HG03575 (cell line): ENCODE measurements at regions not wholly inside any gene's neighbourhood (a gene's known extent, or its start where the extent isn't known, plus 50 kb on each side); places are given as distances from the start of the nearest gene placed in this dataset.
A peak's percentile ranks its signal among the peaks of the same experiment; 100 is the strongest.
"Not testable (repeated sequence)": the region's sequence is repeated elsewhere in the genome, so short reads cannot be mapped to it uniquely, and the experiment has no call there.

Experiments
- ATAC-seq: cut with Tn5 transposase; IDR thresholded peaks from one replicate; pipeline ENCODE4 v1.9.1; 2021; ENCODE audit not compliant: unreplicated experiment, insufficient number of reproducible peaks, low FRiP score; ENCODE audit errors: extremely low read depth

DNA sequence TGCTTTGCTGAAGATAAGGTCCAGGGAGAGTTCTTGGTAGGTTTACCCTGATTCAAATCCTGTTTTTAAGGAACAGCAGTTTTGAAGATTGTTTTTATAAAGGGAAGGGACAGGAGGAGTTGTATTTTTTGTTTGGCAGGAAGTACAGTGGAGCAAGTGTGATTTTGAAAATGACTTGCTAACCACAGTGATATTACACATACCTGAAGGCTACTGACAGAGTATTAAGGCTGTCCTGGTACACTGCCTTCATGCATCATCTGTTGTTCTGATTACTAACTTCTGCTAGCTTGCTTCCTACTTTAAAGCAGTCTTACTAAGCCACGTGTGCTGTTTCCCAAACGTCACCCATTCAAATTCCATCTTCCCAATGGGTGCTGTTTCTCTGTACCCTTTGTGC is 559.5 kb upstream of the SGCD start:
- no peak for ATAC-seq

GRCh38 chr5:155768332-155768731 is 558.6 kb upstream of the SGCD start:
- ATAC-seq = no peak

- ATAC-seq = no peak
Measured at GRCh38 chr5:155772009-155772662, 554.8 kb upstream of the SGCD start.

- no peak for ATAC-seq
Measured at GRCh38 chr5:155773680-155774079, 553.3 kb upstream of the SGCD start.

GRCh38 chr5:155780260-155780659 is 546.7 kb upstream of the SGCD start:
- no peak for ATAC-seq

- ATAC-seq = no peak
Measured at GRCh38 chr5:155783246-155783645, 543.7 kb upstream of the SGCD start.

GRCh38 chr5:155783791-155784190 is 543.2 kb upstream of the SGCD start:
- no peak for ATAC-seq

DNA sequence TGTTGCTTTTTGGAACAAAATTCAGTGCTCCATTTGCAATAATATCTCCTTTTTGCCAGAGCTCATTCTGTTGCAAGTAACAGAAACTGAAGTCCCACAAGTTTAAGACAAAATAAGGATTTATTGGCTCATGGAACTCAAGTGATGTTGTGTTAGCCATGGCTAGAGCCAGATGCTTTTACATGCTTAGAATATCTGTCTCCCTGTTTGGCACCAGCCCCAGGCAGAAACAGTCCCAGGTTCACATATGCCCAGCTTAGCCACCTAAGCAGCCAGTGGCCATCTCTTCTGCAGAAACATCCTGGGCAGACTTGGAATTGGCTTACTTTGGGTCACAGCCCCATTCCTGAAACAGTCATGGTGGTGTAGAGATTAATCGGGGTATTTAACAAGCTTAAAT is 540.9 kb upstream of the SGCD start:
- ATAC-seq = no peak

- no peak for ATAC-seq
Measured at GRCh38 chr5:155792873-155793272, 534.1 kb upstream of the SGCD start.

DNA sequence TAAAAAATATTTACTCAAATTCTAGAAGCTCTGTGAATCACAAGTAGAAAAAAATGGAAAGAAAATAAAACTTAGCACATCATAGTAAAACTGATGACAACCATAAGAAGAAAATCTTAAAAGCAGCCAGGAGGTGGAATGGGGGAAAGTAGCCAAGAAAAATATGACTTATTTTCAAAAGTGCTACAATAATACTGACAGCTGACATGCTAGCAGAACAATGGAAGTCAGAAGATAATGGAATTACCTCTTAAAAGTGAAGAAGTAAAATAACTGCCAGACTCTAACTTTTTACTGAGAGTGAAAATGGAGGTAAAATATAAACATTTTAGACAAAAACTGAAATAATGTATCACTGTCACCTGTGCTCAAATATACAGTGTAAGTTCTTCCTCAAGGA is 532.2 kb upstream of the SGCD start:
- ATAC-seq = no peak

- ATAC-seq = no peak
Measured at GRCh38 chr5:155799308-155799707, 527.7 kb upstream of the SGCD start.

- ATAC-seq = no peak
Measured at GRCh38 chr5:155807884-155808576, 518.9 kb upstream of the SGCD start.

GRCh38 chr5:155815248-155815647 is 511.7 kb upstream of the SGCD start:
- no peak for ATAC-seq

GRCh38 chr5:155822177-155822576 is 504.8 kb upstream of the SGCD start:
- ATAC-seq = no peak

- ATAC-seq = no peak
Measured at GRCh38 chr5:155826611-155827507, 500.1 kb upstream of the SGCD start.

DNA sequence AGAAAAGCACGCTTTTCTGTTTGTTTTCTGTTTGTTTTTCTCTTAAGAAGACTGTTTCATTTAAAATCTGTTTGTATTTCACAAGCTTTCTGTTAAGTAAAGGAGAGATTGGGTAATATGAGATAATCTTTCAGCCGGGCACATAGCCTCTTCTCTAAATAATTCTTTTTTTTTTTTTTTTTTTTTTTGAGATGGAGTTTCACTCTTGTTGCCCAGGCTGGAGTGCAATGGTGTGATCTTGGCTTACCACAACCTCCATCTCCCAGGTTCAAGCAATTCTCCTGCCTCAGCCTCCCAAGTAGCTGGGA is 499.5 kb upstream of the SGCD start:
- not testable (repeated sequence) for ATAC-seq

- ATAC-seq = peak; percentile 88
Measured at GRCh38 chr5:155827949-155828348, 499.0 kb upstream of the SGCD start.

DNA sequence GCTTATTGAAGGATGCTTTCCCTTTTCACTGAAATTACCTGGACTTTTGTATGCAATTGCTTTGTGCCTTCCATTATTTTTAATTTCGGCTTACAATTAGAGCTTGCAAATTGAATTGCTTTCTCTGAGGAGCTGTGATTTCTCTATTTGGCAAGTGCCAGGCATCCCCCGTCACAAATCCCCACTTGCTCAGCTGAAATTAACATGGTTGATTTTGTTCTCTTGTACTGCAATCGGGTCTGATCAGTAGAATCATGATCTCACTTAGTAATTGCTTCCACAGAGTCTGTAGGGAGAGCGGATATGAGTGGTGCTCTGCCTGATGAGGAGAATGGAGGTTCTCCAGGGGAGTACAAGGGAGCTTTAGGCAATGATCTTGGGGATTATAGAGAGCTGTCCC is 495.5 kb upstream of the SGCD start:
- no peak for ATAC-seq

- no peak for ATAC-seq
Measured at GRCh38 chr5:155833287-155833686, 493.7 kb upstream of the SGCD start.
